ENCODE measurements at regions not wholly inside any gene's neighbourhood (a gene's known extent, or its start where the extent isn't known, plus 50 kb on each side); places are given as distances from the start of the nearest gene placed in this dataset.

- TF ChIP-seq CTCF (conservative IDR thresholded peaks at IDR 0.05): no peak
- TF ChIP-seq EZH2 (IDR thresholded peaks at IDR 0.05; ENCODE audit: low read depth): no peak
Measured at GRCh38 chr6:26163427-26164119, 76.3 kb downstream of the HFE start.
